DMS79 (cell line): ENCODE measurements at regions not wholly inside any gene's neighbourhood (a gene's known extent, or its start where the extent isn't known, plus 50 kb on each side); places are given as distances from the start of the nearest gene placed in this dataset.

Experiments
- DNase-seq: peaks from one replicate; lab custom pipeline; 2025; lab: John Stamatoyannopoulos, UW

GRCh38 chr12:41981758-41982157 is 162.9 kb downstream of the GXYLT1 start:
- DNase-seq = no peak

DNA sequence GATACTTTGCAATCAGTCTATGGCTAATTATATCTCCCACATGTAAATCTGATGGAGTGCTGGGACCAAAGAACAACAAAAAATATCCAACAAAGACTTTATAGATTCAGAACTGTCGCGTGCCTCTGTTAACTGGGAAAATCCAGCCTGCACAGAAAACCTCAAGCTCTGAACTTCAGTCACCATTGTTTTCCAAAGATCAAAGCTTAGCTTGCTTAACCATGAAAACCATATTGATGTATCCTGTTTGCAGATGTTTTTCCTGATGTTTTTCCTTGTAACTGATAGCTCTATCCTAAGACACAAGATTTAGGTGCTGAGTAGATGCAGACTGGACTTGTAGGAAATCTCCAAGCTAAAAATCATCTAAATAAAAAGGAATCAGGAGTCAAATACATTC is 163.7 kb downstream of the GXYLT1 start:
- DNase-seq = no peak

GRCh38 chr12:41980390-41980789 is 164.3 kb downstream of the GXYLT1 start:
- no peak for DNase-seq

DNA sequence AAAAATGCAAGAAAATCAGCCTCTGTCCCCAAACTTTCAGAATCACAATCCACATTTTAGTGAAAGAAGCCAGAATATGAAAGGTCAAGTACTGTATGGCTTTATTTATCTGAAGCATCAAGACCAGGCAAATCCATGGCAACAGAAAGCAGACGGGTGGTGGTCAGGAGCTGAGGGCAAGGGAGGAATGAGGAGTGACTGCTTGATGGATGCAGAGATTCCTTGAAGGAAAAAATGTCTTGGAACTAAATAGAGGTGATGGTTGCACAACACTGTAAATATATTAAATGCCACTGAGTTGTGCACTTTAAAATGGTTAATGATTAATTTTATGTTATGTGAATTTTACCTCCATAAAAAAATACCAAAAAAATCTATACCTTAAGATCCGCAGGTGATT is 165.1 kb downstream of the GXYLT1 start:
- no peak for DNase-seq

DNA sequence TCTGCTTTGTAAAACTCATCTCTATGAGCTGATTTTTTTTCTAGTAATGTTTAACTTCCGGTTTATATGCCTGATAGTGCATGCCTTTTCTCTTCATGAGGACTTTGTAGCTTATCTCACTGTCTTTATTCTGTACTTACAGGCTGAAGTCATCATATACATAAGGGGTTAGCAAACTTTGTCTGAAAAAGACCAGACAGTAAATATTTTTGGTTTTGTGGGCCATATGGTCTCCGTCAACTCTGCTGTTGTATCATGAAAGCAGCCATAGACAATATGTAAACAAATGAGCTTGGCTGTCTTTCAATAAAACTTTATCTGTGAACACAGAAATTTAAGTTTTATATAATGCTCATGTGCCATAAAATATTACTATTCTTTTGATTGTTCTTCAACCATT is 172.1 kb downstream of the GXYLT1 start:
- no peak for DNase-seq

DNA sequence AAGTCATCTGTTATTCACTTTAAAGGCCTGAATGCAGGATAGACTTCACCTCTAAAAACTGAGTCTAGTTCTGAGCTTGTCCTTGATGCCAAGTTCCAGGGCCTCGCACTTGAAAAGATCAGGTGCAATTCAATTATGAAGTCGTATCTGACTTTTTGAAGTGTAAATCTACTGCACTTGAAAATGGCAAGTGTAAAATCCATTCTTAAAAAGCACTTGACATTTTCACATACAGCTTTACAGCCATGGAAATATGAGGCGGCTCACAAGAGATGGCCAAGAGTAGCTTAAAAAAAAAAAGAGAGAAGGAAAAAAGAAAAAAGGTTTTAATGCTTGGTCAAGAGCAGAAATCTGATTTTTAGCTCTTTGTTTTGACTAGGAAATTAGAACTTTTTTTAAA is 172.5 kb downstream of the GXYLT1 start:
- peak; percentile 45 for DNase-seq

DNA sequence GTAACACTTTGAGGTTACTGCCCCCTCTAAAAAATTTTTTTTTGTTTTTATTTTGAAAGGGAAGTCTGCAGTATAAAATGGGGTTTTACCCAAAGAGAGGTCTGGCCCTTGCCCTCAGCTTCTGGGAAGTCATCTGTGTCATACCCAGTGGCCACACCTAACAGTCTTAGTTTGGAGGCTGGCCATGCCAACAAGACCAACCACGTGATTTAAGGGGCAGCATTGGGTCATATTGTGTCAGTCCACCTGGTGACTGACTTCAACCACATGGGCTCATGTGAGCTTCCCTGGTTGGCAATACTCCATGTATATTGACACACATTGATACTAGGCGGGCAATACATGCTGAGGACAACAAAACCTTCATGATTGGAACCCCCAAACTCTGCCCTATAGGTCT is 173.9 kb downstream of the GXYLT1 start:
- DNase-seq = no peak

GRCh38 chr12:41968599-41968998 is 176.1 kb downstream of the GXYLT1 start:
- DNase-seq = no peak

GRCh38 chr12:41967668-41968500 is 176.8 kb downstream of the GXYLT1 start:
- DNase-seq = peak; percentile 34

DNA sequence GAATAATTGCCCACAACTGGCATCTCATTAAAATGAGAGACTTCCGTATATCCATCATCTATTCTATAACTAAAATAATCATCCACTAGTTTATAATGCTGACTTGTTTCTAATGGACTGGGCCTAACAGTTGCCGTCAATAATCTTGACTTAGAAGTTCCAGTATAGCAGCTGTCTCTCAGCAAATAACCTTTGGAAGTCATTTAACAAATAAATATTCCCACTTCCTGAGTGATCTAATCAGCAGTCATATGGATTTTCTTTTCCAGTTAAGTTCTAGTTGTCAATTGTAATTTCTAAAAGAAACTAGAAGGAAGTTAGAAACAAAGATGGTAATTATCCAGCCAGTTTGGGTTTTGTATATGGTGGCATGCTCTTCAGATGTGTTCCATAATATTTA is 177.8 kb downstream of the GXYLT1 start:
- no peak for DNase-seq

DNA sequence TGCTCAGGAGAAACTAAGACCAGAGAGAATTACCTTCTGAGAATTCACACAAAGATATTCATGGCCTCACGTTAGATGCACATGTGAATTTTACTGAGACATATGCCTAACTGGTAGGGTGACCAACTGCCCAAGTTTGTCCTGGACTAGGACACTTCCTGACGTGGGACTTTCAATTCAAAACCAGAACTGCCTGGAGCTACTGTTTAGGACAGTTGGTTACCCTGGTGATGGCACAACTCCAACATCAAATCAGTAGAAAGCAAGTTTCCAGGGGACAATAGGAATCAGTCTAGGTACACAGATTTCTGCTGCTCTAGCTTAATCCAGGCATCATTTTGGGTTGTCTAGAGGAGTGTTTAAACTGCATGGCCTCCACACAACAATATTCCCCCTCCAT is 178.7 kb downstream of the GXYLT1 start:
- DNase-seq = no peak

DNA sequence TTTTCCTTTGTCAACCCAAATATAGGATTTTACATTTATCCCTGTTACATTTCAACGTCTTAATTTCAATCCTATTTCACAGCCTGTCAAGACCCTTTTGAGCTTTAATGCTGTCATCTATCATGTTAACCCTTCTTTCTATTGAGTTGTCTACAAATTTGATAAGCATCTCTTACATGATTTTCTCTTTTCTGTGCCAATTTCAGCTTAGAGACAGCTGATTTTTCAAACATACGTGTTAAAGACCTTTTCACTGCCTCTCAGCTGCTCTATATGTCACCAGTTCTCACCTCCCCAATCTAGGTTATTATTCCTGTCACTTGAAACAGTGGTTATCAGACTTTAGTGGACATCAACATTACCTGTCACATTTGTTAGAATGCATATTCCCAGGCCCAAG is 181.3 kb downstream of the GXYLT1 start:
- DNase-seq = no peak

DNA sequence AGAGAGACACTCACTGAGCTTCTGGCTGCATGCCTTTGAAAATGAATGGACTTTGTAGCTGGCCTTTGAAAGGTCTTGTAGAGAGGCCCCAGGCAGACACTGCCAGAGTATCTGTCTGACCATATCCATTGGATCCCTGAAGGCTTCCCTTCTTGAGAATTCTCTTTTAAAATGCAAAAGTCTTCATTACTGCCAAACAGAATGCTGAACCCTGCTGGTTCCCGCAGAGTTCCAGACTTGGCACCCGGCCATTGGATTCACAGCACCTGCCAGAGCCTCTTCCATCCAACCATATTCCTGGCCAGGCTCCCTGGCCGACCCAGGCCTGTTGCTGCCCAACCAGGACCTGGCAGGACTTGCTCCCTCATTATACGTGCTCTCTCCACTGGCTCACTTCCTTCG is 182.5 kb downstream of the GXYLT1 start:
- peak; percentile 15 for DNase-seq

- no peak for DNase-seq
These were observed 185.4 kb downstream of the GXYLT1 start for GRCh38 chr12:41959271-41959670.

DNA sequence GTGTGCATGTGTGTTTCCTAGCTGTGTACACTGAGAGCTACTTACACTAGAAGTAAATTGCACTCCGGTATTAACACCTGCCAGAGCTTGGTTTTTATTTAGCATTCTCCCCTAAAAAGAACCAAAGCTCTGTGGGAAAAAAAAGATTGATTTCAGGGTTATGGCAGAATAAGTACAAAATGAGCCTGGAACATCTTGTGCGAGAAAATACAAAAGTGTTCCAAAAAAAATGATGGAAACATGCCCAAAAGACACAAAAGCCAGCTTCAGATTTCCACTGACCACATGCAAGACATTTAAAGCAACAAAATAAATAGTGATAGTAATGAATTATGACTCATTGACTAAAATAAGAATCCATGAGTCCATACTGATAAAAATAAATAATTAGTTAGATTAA is 188.3 kb downstream of the GXYLT1 start:
- no peak for DNase-seq

- DNase-seq = no peak
These were observed 194.2 kb downstream of the GXYLT1 start for GRCh38 chr12:41950455-41950854.

- DNase-seq = no peak
These were observed 198.6 kb downstream of the GXYLT1 start for GRCh38 chr12:41946106-41946505.

- no peak for DNase-seq
These were observed 200.5 kb downstream of the GXYLT1 start for GRCh38 chr12:41944216-41944615.

DNA sequence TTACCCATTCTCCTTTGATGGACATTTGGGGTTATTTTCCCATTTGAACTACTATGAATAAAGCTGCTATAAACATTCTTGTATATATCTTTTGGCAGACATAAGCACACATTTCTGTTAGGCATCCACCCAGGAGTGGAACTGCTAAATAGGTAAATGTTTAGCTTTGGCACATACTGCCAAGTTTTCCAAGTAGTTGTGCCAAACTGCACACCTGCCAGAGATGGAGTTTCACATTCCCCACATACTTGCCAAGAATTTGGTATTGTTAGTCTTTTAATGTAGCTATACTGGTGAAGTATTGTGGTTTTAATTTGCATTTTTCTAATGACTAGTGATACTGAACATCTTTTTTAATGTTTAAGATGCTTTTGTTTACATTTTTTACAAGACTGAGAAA is 201.0 kb downstream of the GXYLT1 start:
- DNase-seq = no peak

DNA sequence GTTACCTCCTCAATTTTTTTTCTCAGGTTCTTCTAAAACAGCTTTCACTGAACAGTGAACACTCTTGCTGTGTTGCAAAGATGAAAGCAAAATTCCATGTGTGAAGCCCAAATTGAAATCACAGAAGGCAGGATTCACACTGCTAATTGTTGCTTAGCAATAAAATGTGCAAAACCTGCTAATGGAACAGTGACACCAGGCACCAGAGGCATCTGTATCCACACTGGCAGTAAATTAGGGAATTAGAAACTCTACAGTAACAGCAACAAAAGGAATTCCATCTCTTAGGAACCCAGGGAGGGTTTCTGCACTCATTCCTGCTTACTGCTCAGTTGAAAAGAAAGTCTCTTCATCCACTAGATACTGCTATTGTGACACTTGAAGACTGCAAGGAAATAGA is 202.3 kb downstream of the GXYLT1 start:
- DNase-seq = no peak

DNA sequence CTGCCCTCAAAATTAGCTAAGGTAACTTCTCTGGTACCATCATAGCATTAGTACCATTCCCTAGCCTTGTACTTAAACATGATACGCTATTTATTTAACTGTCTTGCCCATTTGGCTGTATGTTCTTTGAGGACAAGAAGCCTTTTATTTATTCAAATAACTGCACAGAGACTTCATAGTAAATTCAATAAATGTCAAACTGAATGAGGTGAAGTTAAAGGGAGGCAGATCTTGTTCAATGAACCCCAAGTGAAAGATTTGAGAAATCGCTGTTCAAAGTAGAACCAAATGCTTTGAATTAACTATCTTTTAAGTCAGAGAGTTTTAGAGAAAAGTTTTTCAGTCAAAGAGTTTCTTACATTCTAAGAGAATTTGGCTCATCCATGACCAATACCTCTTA is 203.6 kb downstream of the GXYLT1 start:
- DNase-seq = no peak

DNA sequence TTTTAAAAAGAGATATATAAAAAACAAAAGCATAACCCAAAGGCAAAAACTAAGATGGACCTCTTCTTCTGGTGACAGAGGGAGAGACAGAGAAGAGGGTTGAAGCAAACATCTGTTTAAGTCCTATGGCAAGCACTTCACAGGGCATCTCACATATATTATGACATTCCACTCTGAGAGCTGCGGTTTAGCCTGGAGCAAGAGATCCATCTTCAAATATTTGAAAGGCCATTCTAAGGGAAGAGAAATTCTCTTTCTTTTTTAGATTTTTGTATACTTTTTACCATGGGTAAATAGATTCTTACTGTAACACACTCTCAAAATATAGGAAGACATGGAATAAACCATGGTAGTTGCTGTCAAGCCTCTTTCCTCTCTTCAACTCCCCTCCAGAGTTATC is 204.1 kb downstream of the GXYLT1 start:
- DNase-seq = no peak

- no peak for DNase-seq
These were observed 208.3 kb downstream of the GXYLT1 start for GRCh38 chr12:41936333-41936732.

DNA sequence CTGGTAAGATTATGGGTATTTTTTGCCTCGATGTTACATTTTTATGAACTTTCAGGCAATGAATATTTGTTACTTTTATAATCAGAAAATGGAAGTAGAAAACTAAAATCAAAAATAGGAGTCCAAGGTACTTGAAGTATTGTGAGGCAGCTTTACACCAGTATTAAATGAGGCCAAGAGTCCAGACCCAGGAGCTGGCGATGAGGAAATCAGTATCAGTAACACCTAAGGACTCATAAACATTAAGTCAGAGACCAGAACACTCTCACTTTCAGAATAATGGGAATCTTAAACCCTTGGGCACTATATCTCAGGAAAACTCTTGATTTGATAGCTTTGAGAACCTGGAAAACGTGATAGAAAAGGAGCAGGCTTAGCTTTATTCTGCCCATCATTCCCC is 208.8 kb downstream of the GXYLT1 start:
- DNase-seq = no peak
